ENCODE measurements at regions not wholly inside any gene's neighbourhood (a gene's known extent, or its start where the extent isn't known, plus 50 kb on each side); places are given as distances from the start of the nearest gene placed in this dataset.

DNA sequence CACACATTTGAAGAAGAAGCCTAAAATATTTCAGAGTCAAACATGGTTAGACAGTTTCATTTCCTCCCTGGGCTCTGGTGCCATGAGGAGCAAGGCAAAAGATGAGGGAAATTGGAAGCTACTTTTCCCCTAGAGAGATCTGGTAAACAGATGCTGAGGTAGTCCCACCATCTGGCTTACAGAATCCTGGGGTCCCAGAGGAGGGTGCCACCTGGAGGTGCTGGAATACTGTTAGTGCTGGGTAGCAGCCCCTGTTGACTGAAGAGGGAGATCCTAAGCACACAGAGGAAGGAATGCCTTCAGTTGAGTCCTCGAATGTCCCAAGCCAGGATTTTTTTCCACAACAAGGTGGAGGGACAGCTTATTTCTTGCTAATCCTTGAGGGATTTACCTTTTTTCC is 160.1 kb downstream of the FZD1 start:
- Histone ChIP-seq H3K4me3 (replicated peaks in 1 of 3; ENCODE audit: insufficient read depth in 1 of 3, low read depth in 2 of 3, low read length in 3 of 3) (no peak overlapping the region), H3K9ac (ENCODE audit: insufficient read depth, low read depth, low read length) (no peak overlapping the region), H2AFZ (ENCODE audit: low read length) (no peak overlapping the region), H3K27ac (ENCODE audit: extremely low read length, insufficient read depth, low read length) (no peak overlapping the region), H4K20me1 (ENCODE audit: insufficient read depth, low read length) (no peaks in the 10 kb centered on the region), H3K4me1 (ENCODE audit: insufficient read depth, low read length) (no peaks in the 10 kb centered on the region), H3K79me2 (ENCODE audit: insufficient read depth, low read length) (no peaks in the 10 kb centered on the region), H3K36me3 (replicated peaks in 1 of 2; ENCODE audit: control insufficient read depth in 1 of 2, insufficient read depth in 2 of 2, low read length in 2 of 2) (no peaks in the 10 kb centered on the region), H3K27me3 (ENCODE audit: control insufficient read depth in 1 of 2, insufficient read depth in 2 of 2, low read length in 2 of 2) (no peaks in the 10 kb centered on the region; a peak in 1 of 5 replicates), H3K4me2 (ENCODE audit: low read depth, low read length) (no peak overlapping the region), H3K9me3 (ENCODE audit: low read length) (no peaks in the 10 kb centered on the region)
- ChIA-PET POLR2A (no interaction called here), CTCF (ENCODE audit: low intra/inter-chr PET ratio, low total read pairs) (no interaction called here)
- in situ Hi-C loops (cut with HindIII; ENCODE audit: extremely low pct_ligation_motif_present, low pct_unique_long_range_greater_than_20kb), result no loop called here
- no peak for FAIRE-seq
- ATAC-seq, result peak; percentile 44; the same call in 1 of the 3 replicates
- peak; percentile 2 for DNase-seq (ENCODE audit: low spot score)
- WGBS (ENCODE audit: low lambda C conversion rate), result 0% methylated on average over 1 of the region's 1 CpG
- no TSS peak for BruUV-seq (replicated peaks)
- intact Hi-C loops (cut with micrococcal nuclease; ENCODE audit: unreplicated experiment), result loop anchor here (10.0 kb wide), 1 partner anchor 340 kb away; no protein-coding TSS in a partner anchor
- no peak for TF ChIP-seq JUND (CRISPR knock-in tag; IDR thresholded peaks at IDR 0.05)
- no peak for TF ChIP-seq MEF2D (CRISPR knock-in tag; IDR thresholded peaks at IDR 0.05)

DNA sequence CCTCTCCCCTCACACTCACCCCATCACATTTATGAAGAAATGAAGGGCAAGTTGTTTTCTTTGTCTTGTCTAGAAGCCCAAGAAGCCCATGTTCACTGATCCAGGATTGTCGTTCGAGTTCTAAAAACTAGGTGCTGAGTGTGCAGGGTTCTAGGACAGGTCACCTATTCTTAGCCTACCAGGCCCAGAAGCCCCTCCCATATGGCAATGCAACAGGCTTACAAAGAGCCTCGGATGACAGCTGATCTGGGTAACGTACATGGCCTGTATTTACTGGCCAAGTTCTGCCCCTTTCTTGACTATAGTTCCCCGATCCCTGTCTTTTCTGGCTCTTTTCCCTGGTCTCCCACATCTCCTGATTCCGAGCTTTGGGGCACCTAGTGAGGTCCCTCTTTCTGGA is 160.9 kb downstream of the FZD1 start:
- Histone ChIP-seq H2AFZ (ENCODE audit: low read length) (no peak overlapping the region), H4K20me1 (ENCODE audit: insufficient read depth, low read length) (no peaks in the 10 kb centered on the region), H3K4me3 (replicated peaks in 1 of 3; ENCODE audit: insufficient read depth in 1 of 3, low read depth in 2 of 3, low read length in 3 of 3) (no peak overlapping the region), H3K36me3 (replicated peaks in 1 of 2; ENCODE audit: control insufficient read depth in 1 of 2, insufficient read depth in 2 of 2, low read length in 2 of 2) (no peaks in the 10 kb centered on the region), H3K27ac (ENCODE audit: extremely low read length, insufficient read depth, low read length) (no peak overlapping the region), H3K79me2 (ENCODE audit: insufficient read depth, low read length) (no peaks in the 10 kb centered on the region), H3K4me2 (ENCODE audit: low read depth, low read length) (no peak overlapping the region), H3K27me3 (ENCODE audit: control insufficient read depth in 1 of 2, insufficient read depth in 2 of 2, low read length in 2 of 2) (no peaks in the 10 kb centered on the region; a peak in 1 of 5 replicates), H3K9ac (ENCODE audit: insufficient read depth, low read depth, low read length) (no peak overlapping the region), H3K4me1 (ENCODE audit: insufficient read depth, low read length) (no peaks in the 10 kb centered on the region), H3K9me3 (ENCODE audit: low read length) (no peaks in the 10 kb centered on the region)
- DNase-seq (ENCODE audit: low spot score) (no peak), FAIRE-seq (no peak), ATAC-seq (no peak)
- in situ Hi-C loops (cut with HindIII; ENCODE audit: extremely low pct_ligation_motif_present, low pct_unique_long_range_greater_than_20kb), result no loop called here
- ChIA-PET POLR2A (no interaction called here), CTCF (ENCODE audit: low intra/inter-chr PET ratio, low total read pairs) (no interaction called here)
- intact Hi-C loops (cut with micrococcal nuclease; ENCODE audit: unreplicated experiment), result loop anchor here (10.0 kb wide), 1 partner anchor 340 kb away; no protein-coding TSS in a partner anchor
- TF ChIP-seq KDM5B (CRISPR knock-in tag; IDR thresholded peaks at IDR 0.05; ENCODE audit: borderline replicate concordance) (no peak), MAFG (CRISPR knock-in tag; IDR thresholded peaks at IDR 0.05) (no peak), ZNF124 (CRISPR knock-in tag; IDR thresholded peaks at IDR 0.05) (no peak), ZNF24 (IDR thresholded peaks at IDR 0.05) (no peak)
- WGBS (ENCODE audit: low lambda C conversion rate), result 0% methylated on average over 6 of the region's 6 CpGs
- BruUV-seq (replicated peaks), result no TSS peak

All from HepG2 (cell line).